IMR-90 (cell line): ENCODE measurements at regions not wholly inside any gene's neighbourhood (a gene's known extent, or its start where the extent isn't known, plus 50 kb on each side); places are given as distances from the start of the nearest gene placed in this dataset.

Experiments used
- ATAC-seq: fragments of 200-7000 bp; cut with Tn5 transposase; 2 replicates; pipeline ENCODE4 v1.9.1; 2020; ENCODE audit warnings: low read depth, mild to moderate bottlenecking, moderate library complexity
- BruUV-seq: library from RNA; stranded (reverse); fragments of 400-500 nt; replicated peaks from 2 replicates; lab custom pipeline; 2021; lab: Mats Ljungman, UMichigan
- CTCF ChIA-PET: fragments of 300-600 bp; formaldehyde crosslinking; extraction: SDS; loops from one replicate; lab custom pipeline; 2021; ENCODE audit warnings: antibody characterized with exemption; lab: Yijun Ruan, JAX
- POLR2A ChIA-PET: fragments of 300-600 bp; sonication (Branson Sonifier 250); formaldehyde crosslinking; loops from one replicate; lab custom pipeline; 2022; ENCODE audit warnings: antibody characterized with exemption; ENCODE audit not compliant: unreplicated experiment; lab: Charles Lee
- DNase-seq: peaks from one replicate; pipeline ENCODE4 v3.0.0; 2013
- H2AFZ ChIP-seq: replicated peaks from 2 replicates; pipeline ENCODE3; 2013; ENCODE audit warnings: low read length, mild to moderate bottlenecking; ENCODE audit not compliant: poor library complexity
- H2AK5ac ChIP-seq: 2 replicates; pipeline ENCODE4 v1.6.1; 2013; ENCODE audit warnings: low read depth, low read length, inconsistent platforms
- H2AK9ac ChIP-seq: replicated peaks from 2 replicates; pipeline ENCODE3; 2013; ENCODE audit warnings: mild to moderate bottlenecking, low read depth, low read length, moderate library complexity; ENCODE audit not compliant: poor library complexity
- H2BK120ac ChIP-seq: 2 replicates; pipeline ENCODE4 v1.6.1; 2013; ENCODE audit warnings: low read depth, low read length, inconsistent platforms
- H2BK15ac ChIP-seq: 3 replicates; pipeline ENCODE4 v1.6.1; 2013; ENCODE audit warnings: low read depth, low read length, inconsistent platforms
- H2BK20ac ChIP-seq: 2 replicates; pipeline ENCODE4 v1.6.1; 2013; ENCODE audit warnings: low read depth, mild to moderate bottlenecking, inconsistent platforms, low read length, moderate library complexity
- H2BK5ac ChIP-seq: 2 replicates; pipeline ENCODE4 v1.6.1; 2013; ENCODE audit warnings: mild to moderate bottlenecking, low read depth, low read length, inconsistent platforms; ENCODE audit not compliant: poor library complexity, severe bottlenecking
- H3K14ac ChIP-seq: replicated peaks from 2 replicates; pipeline ENCODE4 v1.6.1; 2013; ENCODE audit warnings: low read depth, low read length, inconsistent platforms
- H3K18ac ChIP-seq: 2 replicates; pipeline ENCODE4 v1.6.1; 2013; ENCODE audit warnings: low read depth, low read length, control low read depth
- H3K23ac ChIP-seq: 2 replicates; pipeline ENCODE4 v1.6.1; 2013; ENCODE audit warnings: low read depth, low read length, inconsistent platforms
- H3K27ac ChIP-seq: 2 replicates; pipeline ENCODE4 v1.5.1; 2013; ENCODE audit warnings: mild to moderate bottlenecking, control low read depth, low read length; ENCODE audit not compliant: insufficient read depth
- H3K27me3 ChIP-seq: 2 replicates; pipeline ENCODE4 v1.6.1; 2013; ENCODE audit warnings: low read length; ENCODE audit not compliant: control insufficient read depth, insufficient read depth
- H3K36me3 ChIP-seq: 2 replicates; pipeline ENCODE4 v1.6.1; 2013; ENCODE audit warnings: low read length, mixed read lengths; ENCODE audit not compliant: control insufficient read depth, insufficient read depth
- H3K4ac ChIP-seq: 2 replicates; pipeline ENCODE4 v1.6.1; 2013; ENCODE audit warnings: low read depth, low read length, inconsistent platforms
- H3K4me1 ChIP-seq: 2 replicates; pipeline ENCODE4 v1.6.1; 2013; ENCODE audit warnings: low read length, mixed read lengths; ENCODE audit not compliant: control insufficient read depth, insufficient read depth
- H3K4me2 ChIP-seq: 2 replicates; pipeline ENCODE4 v1.6.1; 2013; ENCODE audit warnings: low read depth, mild to moderate bottlenecking, control low read depth, low read length, moderate library complexity
- H3K4me3 ChIP-seq: 2 replicates; pipeline ENCODE4 v1.5.1; 2013; ENCODE audit warnings: low read depth, mild to moderate bottlenecking, control low read depth, low read length, moderate library complexity; ENCODE audit not compliant: insufficient read depth
- H3K56ac ChIP-seq: 2 replicates; pipeline ENCODE4 v1.6.1; 2013; ENCODE audit warnings: low read length, inconsistent platforms; ENCODE audit not compliant: insufficient read depth; ENCODE audit errors: extremely low read depth
- H3K79me1 ChIP-seq, 2 experiments: 2 replicates each; pipeline ENCODE4 v1.6.1; 2013; ENCODE audit warnings: low read length in 2 of 2, inconsistent platforms in 1 of 2, low read depth in 1 of 2
- H3K9ac ChIP-seq: 2 replicates; pipeline ENCODE4 v1.6.1; 2013; ENCODE audit warnings: low read depth, low read length, control low read depth
- H3K9me1 ChIP-seq: 2 replicates; pipeline ENCODE4 v1.6.1; 2013; ENCODE audit warnings: low read length, inconsistent platforms; ENCODE audit not compliant: insufficient read depth
- H3K9me3 ChIP-seq: 2 replicates; pipeline ENCODE4 v1.6.1; 2013; ENCODE audit warnings: low read length; ENCODE audit not compliant: control insufficient read depth, insufficient read depth
- H4K20me1 ChIP-seq: 2 replicates; pipeline ENCODE4 v1.6.1; 2013; ENCODE audit warnings: low read length, inconsistent platforms; ENCODE audit not compliant: insufficient read depth
- H4K5ac ChIP-seq: 2 replicates; pipeline ENCODE4 v1.6.1; 2013; ENCODE audit warnings: mild to moderate bottlenecking, low read depth, low read length, control low read depth
- H4K8ac ChIP-seq, 2 experiments: 2 replicates each; pipeline ENCODE4 v1.6.1; 2013; ENCODE audit warnings: low read depth in 2 of 2, low read length in 2 of 2, control low read depth in 1 of 2, inconsistent platforms in 1 of 2
- H4K91ac ChIP-seq: 2 replicates; pipeline ENCODE4 v1.6.1; 2013; ENCODE audit warnings: low read depth, low read length, inconsistent platforms; ENCODE audit not compliant: insufficient read depth
- BHLHE40 ChIP-seq: fragments of 150-350 bp; IDR thresholded peaks from 2 replicates; pipeline ENCODE4 v1.6.1; 2016; ENCODE audit warnings: mild to moderate bottlenecking, low read depth, low read length
- CEBPB ChIP-seq: IDR thresholded peaks from 2 replicates; pipeline ENCODE4 v1.6.1; 2012; ENCODE audit warnings: low read depth, low read length, improper control_type of control experiment
- ELK1 ChIP-seq: fragments of 150-350 bp; IDR thresholded peaks from 2 replicates; pipeline ENCODE4 v1.6.1; 2016; ENCODE audit warnings: low read depth, mild to moderate bottlenecking, low read length, moderate library complexity, borderline replicate concordance
- FOS ChIP-seq: fragments of 150-350 bp; IDR thresholded peaks from 2 replicates; pipeline ENCODE4 v1.6.1; 2016; ENCODE audit warnings: low read depth, low read length
- MAZ ChIP-seq: IDR thresholded peaks from 2 replicates; pipeline ENCODE4 v1.6.1; 2012; ENCODE audit warnings: low read depth, mild to moderate bottlenecking, low read length, improper control_type of control experiment, moderate library complexity, borderline replicate concordance
- MXI1 ChIP-seq: IDR thresholded peaks from 2 replicates; pipeline ENCODE4 v1.6.1; 2012; ENCODE audit warnings: low read depth, mild to moderate bottlenecking, low read length, moderate library complexity, borderline replicate concordance
- NFE2L2 ChIP-seq: fragments of 150-350 bp; IDR thresholded peaks from 2 replicates; pipeline ENCODE4 v1.6.1; 2016; ENCODE audit warnings: low read depth, mild to moderate bottlenecking, low read length
- POLR2A ChIP-seq: IDR thresholded peaks from 2 replicates; pipeline ENCODE4 v1.6.1; 2012; ENCODE audit warnings: mild to moderate bottlenecking, low read depth, low read length
- RAD21 ChIP-seq: IDR thresholded peaks from 2 replicates; pipeline ENCODE4 v1.6.1; 2012; ENCODE audit warnings: low read length, improper control_type of control experiment
- RCOR1 ChIP-seq: IDR thresholded peaks from 2 replicates; pipeline ENCODE4 v1.6.1; 2012; ENCODE audit warnings: mild to moderate bottlenecking, low read length, improper control_type of control experiment; ENCODE audit not compliant: insufficient replicate concordance
- RFX5 ChIP-seq: IDR thresholded peaks from 2 replicates; pipeline ENCODE4 v1.8.0; 2012; ENCODE audit warnings: low read depth, mild to moderate bottlenecking, low read length, moderate library complexity
- SMC3 ChIP-seq: fragments of 150-350 bp; IDR thresholded peaks from 2 replicates; pipeline ENCODE4 v1.6.1; 2016; ENCODE audit warnings: low read depth, mild to moderate bottlenecking, antibody characterized with exemption, low read length, moderate library complexity
- WGBS, 2 experiments: methylation state at CpG; one replicate each; pipeline versions ENCODE4 v1.1.5 to v1.1.7; 2013; ENCODE audit warnings: missing lambda C conversion rate in 2 of 2; ENCODE audit not compliant: insufficient read length in 1 of 2; ENCODE audit errors: extremely low coverage in 2 of 2; 5-methylcytosine and 5-hydroxymethylcytosine counted together
- dilution Hi-C: fragments of 300-500 bp; cut with HindIII; formaldehyde crosslinking; loops from one replicate; pipeline ENCODE4 v1.14.3; 2018; ENCODE audit warnings: low sequenced_read_pairs; ENCODE audit not compliant: unreplicated experiment
- in situ Hi-C: fragments of 300-500 bp; cut with MboI; formaldehyde crosslinking; loops from 3 replicates; pipeline ENCODE4 v1.14.3; 2019; ENCODE audit warnings: low sequenced_read_pairs, inconsistent platforms, mixed read lengths
- intact Hi-C: fragments of 100-400 bp; cut with micrococcal nuclease; formaldehyde crosslinking; loops from 2 replicates; pipeline ENCODE4 v1.10.0; 2022
- TF ChIP-seq, protein P1 (sequence below): conservative IDR thresholded peaks from 2 replicates; pipeline ENCODE4 v1.5.1; 2012; ENCODE audit warnings: mild to moderate bottlenecking, low read depth, low read length, improper control_type of control experiment

DNA sequence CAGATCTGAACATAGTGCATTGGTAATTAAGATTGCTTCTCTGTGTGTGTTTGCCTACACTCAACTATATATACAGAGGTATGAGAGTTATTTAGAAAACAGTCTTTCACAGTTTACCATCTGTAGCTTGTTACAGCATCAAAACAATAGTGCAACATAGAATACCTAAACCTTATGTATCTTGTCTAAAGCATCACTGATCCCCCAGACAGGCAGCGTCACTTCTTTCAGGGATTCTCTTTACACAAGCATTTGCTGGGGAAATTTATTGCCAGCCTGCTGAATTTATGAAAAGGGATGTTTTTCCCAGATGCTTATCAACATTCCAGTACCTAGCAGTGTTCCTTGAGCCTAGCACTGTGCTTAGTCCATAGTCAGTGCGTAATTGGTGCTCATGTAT is 195.8 kb upstream of the COL8A1 start:
- no peak for DNase-seq
- no peak overlapping the region for H2BK120ac ChIP-seq
- no peak overlapping the region for H3K14ac ChIP-seq
- TF ChIP-seq NFE2L2 (no peak), BHLHE40 (no peak), RAD21 (no peak), SMC3 (no peak), POLR2A (no peak), RFX5 (no peak), MXI1 (no peak), RCOR1 (no peak), CEBPB (no peak), ELK1 (no peak), MAZ (no peak), FOS (no peak)
- TF ChIP-seq, protein P1, sequence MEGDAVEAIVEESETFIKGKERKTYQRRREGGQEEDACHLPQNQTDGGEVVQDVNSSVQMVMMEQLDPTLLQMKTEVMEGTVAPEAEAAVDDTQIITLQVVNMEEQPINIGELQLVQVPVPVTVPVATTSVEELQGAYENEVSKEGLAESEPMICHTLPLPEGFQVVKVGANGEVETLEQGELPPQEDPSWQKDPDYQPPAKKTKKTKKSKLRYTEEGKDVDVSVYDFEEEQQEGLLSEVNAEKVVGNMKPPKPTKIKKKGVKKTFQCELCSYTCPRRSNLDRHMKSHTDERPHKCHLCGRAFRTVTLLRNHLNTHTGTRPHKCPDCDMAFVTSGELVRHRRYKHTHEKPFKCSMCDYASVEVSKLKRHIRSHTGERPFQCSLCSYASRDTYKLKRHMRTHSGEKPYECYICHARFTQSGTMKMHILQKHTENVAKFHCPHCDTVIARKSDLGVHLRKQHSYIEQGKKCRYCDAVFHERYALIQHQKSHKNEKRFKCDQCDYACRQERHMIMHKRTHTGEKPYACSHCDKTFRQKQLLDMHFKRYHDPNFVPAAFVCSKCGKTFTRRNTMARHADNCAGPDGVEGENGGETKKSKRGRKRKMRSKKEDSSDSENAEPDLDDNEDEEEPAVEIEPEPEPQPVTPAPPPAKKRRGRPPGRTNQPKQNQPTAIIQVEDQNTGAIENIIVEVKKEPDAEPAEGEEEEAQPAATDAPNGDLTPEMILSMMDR = no peak
- H3K79me1 ChIP-seq = no peaks in the 10 kb centered on the region
- no peaks in the 10 kb centered on the region for H3K4me1 ChIP-seq
- H3K4me2 ChIP-seq = no peak overlapping the region
- H2AK9ac ChIP-seq = no peak overlapping the region
- dilution Hi-C loops = no loop called here
- no peak overlapping the region for H4K8ac ChIP-seq
- no peak overlapping the region for H3K4ac ChIP-seq
- no peak overlapping the region for H3K56ac ChIP-seq
- no peak for ATAC-seq
- H3K36me3 ChIP-seq = no peaks in the 10 kb centered on the region
- no peak overlapping the region for H3K4me3 ChIP-seq
- H2BK15ac ChIP-seq = no peak overlapping the region
- H2BK5ac ChIP-seq = no peak overlapping the region
- intact Hi-C loops = no loop called here
- BruUV-seq = no TSS peak
- in situ Hi-C loops = no loop called here
- no peaks in the 10 kb centered on the region for H3K9me1 ChIP-seq
- no peak overlapping the region for H3K18ac ChIP-seq
- no peak overlapping the region for H2BK20ac ChIP-seq
- no CpG with 5 or more reads among the region's 2 CpGs for WGBS, 2 experiments
- CTCF ChIA-PET = no interaction called here
- H4K5ac ChIP-seq = no peak overlapping the region
- no peak overlapping the region for H4K91ac ChIP-seq
- POLR2A ChIA-PET = no interaction called here
- no peak overlapping the region for H3K9ac ChIP-seq
- H2AK5ac ChIP-seq = no peak overlapping the region
- no peaks in the 10 kb centered on the region for H3K9me3 ChIP-seq
- H3K23ac ChIP-seq = no peak overlapping the region
- no peaks in the 10 kb centered on the region for H4K20me1 ChIP-seq
- H3K27ac ChIP-seq = no peak overlapping the region
- no peak overlapping the region for H2AFZ ChIP-seq
- no peaks in the 10 kb centered on the region for H3K27me3 ChIP-seq
